Caki2 (cell line): ENCODE measurements at regions not wholly inside any gene's neighbourhood (a gene's known extent, or its start where the extent isn't known, plus 50 kb on each side); places are given as distances from the start of the nearest gene placed in this dataset.
"Not testable (repeated sequence)": the region's sequence is repeated elsewhere in the genome, so short reads cannot be mapped to it uniquely, and the experiment has no call there.

Experiments used
- DNase-seq: peaks from one replicate; pipeline ENCODE4 v3.0.0-alpha.2; 2015; ENCODE audit warnings: low read depth
- in situ Hi-C: cut with HindIII; loops from 2 replicates; pipeline ENCODE4 v1.10.0; 2016; ENCODE audit warnings: low sequenced_read_pairs, low pct_unique_long_range_greater_than_20kb, mixed read lengths

DNA sequence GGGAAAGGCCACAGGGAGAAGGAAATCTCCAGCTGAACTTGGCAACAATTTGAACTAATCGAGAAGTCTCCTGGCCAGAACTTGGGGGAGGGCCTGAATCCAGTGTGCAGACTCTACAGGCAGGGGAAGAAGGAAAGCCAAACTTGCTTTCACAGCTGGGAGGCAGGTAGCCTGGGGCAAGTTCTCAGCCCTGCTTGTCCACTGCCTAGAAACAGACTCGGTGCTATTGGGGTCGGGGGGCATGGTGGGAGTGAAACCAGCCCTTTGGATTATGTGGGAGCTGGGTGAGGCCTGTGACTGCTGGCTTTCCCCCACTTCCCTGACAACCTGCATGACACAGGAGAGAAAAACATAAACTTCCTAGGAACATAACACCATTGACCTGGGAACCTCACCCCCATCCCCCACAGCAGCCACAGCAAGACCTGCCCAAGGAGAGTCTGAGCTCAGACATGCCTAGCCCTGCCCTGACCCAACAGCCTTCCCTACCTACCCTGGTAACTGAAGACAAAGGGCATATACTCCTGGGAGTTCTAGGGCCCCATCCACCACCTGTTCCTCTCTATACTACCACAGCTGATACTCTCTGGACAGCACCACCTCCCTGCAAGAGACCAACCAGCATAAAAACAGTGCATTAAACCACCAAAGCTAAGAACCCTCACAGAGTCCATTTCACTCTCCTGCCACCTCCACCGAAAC lies 103.7 kb upstream of the MNS1 start:
- no peak for DNase-seq
- in situ Hi-C loops, result no loop called here

DNA sequence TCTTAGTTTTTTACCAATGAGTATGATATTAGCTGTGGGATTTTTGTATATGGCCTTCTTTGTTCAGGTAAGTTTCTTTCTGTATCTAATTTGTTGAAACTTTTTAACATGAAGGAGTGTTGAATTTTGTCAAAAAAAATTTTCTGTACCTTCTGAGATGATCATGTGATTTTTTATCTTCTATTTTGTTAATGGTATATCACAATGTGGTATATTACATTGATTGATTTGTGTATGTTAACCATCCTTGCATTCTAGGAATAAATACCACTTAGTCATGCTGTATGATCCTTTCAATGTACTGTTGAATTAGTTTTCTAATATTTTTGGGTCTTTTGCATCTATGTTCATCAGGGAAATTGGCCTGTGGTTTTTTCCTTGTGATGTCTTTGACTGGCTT lies 92.5 kb upstream of the MNS1 start:
- in situ Hi-C loops, result no loop called here

DNA sequence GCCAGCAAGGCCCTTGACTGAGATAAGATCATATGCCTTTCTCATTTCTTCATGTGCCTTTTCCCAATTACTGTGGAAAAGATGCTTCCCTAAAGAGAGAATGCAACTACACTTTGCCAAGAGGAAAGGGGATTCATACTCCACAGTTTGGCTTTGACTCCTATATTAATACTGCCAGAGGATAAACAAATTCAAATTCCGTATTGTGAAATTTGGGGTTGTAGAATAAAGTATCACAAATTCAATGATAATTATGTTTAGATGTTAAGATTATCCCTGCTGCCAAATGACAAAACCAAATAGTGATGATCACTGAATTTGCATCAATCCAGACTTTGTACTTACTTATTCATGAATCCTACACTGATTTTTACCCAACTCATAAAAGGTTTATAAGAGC lies 88.5 kb upstream of the MNS1 start:
- no peak for DNase-seq
- in situ Hi-C loops, result no loop called here

More for the DNA sequence above, 92.5 kb upstream of the MNS1 start:
- no peak for DNase-seq

DNA sequence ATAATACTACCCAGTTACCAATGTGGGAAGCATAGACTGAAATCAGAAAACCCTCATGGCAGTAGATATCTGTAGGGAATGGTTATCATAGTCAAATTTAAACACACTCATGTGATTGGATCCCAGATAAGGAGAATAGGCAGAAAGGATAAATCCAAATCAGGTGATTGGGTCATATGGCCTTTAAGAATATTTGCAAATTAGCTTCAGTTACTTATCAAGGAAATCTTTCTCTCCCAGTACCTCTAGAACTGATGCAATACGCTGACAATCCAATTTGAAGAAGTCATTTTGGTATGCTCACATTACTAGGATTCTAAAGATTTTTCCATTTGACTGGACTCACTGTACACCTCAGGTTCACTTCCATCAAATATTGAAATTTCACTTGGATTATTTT lies 87.7 kb upstream of the MNS1 start:
- in situ Hi-C loops, result no loop called here
- no peak for DNase-seq

DNA sequence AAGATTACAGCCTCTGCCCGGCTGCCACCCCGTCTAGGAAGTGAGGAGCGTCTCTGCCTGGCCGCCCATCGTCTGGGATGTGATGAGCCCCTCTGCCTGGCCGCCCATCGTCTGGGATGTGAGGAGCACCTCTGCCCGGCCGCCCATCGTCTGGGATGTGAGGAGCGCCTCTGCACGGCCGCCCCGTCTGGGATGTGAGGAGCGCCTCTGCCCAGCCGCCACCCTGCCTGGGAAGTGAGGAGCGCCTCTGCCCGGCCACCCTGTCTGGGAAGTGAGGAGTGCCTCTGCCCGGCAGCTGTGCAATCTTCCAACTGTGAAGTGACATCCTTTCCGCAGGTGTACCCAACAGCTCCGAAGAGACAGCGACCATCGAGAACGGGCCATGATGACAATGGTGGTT lies 75.6 kb upstream of the MNS1 start:
- in situ Hi-C loops, DNase-seq: not testable (repeated sequence)

DNA sequence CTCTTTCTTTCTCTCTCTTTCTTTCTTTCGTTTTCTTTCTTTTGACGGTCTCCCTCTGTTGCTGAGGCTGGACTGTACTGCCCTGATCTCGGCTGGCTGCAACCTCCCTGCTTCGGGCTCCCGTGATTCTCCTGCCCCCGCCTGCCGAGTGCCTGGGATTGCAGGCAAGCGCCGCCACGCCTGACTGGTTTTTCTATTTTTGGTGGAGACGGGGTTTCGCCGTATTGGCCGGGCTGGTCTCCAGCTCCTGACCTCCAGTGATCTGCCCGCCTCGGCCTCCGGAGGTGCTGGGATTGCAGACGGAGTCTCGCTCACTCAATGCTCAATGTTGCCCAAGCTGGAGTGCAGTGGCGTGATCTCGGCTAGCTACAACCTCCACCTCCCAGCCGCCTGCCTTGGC lies 75.2 kb upstream of the MNS1 start:
- in situ Hi-C loops, DNase-seq: not testable (repeated sequence)

DNA sequence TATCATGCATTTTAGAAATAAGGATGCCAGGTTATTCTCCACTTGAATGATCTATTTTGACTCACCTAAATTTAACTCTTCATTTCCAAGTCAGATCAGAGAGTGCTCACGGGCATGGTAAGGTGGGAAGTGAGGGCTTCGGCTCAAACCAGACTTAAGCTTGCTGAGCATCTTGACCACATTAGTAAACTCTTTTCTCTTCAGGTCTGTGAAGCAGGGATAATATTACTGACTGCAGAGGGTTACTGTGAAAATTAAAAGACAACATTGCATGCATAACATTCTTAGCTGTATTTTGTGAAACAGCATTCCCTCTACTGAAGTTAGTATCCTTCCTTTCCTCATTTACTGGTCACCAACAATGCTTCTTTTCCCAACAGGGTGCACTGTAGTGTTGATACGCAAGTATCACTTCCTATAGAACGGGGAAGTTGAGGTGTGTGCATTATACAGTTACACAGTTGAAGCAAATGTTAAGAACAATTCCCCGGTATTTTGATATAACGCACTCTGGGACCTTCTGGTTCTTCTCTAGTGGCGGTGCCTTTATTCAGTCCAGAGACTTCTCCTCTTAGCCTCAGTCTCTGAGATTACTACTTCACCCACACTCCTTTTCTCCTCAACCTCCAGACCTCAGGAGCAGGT lies 74.1 kb upstream of the MNS1 start:
- DNase-seq, result no peak
- in situ Hi-C loops, result no loop called here

DNA sequence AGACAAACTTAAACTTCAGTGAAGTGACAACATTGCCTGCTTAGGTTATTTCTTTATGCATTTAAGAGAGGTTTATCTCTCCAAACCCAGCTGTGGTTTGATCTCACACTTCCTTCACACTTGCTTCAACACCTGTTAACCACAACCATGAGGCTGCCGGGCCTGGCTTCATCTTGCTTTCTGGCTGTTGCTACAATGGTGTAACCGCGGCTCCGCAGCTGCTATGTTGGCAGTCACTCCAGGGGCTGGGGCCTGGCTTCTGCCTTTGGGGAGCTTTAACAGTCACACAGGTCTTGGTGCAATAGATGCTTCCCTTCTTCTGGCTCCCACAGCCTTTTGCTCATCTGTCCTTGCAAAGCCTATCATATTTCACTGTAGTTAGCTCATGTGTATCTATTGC lies 72.9 kb upstream of the MNS1 start:
- no peak for DNase-seq

DNA sequence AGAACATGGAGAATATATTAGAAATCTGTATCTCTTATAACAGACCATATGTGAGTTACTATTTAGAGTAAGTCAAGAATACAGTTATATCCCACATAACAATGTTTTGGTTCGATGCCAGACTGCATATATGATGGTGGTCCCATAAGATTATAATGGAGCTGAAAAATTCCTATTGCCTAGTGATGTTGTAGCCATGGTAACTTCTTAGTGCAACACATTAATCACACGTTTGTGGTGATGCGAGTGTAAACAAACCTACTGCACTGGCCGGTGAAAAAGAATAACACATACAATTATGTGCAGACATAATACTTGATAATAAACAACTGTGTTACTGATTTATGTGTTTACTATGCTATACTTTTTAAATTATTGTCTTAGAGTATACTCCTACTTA lies 69.8 kb upstream of the MNS1 start:
- no peak for DNase-seq
- in situ Hi-C loops, result no loop called here

More for the DNA sequence above, 72.9 kb upstream of the MNS1 start:
- in situ Hi-C loops, result no loop called here

DNA sequence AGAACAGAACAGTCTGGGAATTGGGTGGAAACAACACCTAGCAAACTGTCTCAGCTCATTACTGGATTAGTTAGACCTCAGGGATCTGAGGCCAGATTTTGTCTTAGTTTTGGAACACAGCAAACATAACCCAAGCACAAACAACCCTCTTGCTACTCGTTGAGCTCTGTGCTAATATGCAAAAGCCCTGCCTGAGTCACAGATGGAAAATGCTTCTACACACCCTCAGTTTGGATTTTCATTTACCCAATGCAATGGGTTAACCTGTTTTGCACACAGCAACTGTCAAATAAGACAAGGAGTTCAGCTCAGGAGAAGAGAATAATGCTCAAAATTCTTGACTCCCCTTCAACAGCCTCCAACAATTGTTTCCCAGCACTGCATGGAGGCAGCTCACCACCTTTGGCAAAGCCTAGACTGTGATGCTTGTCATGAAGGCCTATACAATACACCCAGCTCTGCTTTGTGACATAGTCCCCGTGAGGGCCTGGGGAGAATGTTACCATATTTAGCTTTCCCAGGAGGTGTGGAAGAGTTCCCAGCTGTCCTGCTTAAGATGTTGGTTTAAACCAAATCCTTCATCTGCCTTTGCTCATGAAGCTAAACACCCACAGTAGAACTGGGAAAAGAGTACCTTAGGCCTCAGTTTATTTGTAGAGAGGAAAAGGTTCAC lies 68.9 kb upstream of the MNS1 start:
- in situ Hi-C loops, result no loop called here
- no peak for DNase-seq

DNA sequence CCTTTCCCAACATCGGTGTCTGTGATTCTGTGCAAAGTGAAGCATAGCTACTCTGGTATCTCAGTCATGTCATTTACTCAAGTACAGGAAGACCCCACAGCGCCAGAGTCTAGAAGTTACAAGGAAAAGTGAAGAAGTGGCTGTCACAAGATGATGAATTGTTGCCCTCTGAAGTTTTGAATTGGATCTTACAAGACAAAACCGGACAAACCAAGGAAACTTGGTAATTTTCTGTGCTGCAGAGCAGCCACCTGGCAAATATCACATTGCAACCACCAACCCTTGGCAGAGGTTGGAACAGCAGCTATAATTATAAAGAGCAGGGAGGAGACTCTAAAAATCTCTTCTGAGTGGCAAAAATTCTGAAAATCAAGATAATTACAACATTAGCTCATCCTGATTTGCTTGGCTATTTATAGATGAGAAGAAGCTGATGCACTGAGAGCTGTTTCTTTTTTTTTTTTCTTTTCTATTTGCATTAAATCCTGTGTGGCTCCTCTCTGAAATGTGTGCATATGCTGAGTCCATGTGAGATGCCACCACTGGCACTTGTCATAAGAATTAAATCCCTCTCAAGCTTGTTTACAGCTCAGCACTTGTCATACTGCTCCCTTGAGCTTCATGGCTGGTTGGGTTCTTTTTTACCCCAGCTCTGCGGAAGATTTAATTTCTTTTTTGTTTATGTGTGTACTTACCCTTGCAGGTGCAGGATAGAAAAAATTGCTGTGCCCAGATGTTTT lies 68.0 kb upstream of the MNS1 start:
- DNase-seq, result no peak
- in situ Hi-C loops, result no loop called here

DNA sequence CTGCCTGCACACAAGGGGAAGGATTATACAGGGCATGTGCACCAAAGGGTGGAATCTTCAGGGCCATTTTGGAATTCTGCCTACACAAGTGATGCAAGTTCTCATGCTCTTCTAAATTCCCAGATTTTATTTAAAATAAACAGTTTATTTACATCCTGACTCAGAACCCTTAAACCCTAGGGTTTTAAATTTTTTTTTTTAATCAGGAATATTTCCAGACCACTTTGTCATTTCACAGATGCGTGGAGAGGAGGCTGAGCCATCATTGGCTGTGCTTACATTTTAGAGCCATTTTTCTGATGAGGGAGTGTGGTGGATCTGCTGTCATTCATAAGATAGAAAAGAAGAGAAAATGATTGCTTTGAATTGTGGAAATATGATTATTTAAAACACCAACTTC lies 65.2 kb upstream of the MNS1 start:
- in situ Hi-C loops, result no loop called here
- DNase-seq, result no peak

DNA sequence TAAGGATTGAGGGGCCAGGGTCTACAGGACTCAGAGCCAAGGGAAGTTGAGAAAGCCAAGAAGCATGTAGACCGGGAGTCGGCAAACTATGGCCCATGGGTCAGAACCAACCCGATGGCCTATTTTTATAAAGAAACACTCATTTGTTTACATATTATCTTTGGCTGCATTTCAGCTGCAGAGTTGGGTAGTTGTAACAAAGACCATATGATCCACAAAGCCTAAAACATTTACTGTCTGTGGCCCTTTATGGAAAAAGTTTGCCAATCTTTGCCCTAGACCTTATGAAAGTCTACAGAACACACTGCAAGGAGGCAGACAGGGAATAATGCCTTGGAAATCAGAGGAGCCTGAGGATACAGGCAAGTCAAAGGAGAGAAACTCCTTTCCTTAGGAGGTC lies 63.2 kb upstream of the MNS1 start:
- DNase-seq, result no peak
- in situ Hi-C loops, result no loop called here

DNA sequence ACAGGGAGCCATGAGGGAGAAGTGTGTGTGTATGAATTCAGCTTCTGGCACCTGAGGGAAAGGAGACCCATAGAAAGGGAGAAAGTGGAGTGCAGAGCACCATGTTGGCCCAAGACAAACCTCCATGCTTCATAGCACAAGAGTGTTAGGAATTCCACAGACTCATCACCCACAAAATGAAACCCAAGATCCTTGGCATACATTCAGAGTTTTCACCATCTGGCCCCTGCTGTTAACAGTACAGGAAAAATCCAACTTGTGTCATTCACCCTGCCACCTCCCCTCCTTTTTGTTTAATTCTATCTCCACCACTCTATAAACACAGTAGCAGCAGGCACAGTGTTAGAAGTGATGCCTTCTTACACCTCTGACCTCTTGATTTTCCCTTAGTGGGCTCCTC lies 60.0 kb upstream of the MNS1 start:
- peak; percentile 5 for DNase-seq
- in situ Hi-C loops, result no loop called here

DNA sequence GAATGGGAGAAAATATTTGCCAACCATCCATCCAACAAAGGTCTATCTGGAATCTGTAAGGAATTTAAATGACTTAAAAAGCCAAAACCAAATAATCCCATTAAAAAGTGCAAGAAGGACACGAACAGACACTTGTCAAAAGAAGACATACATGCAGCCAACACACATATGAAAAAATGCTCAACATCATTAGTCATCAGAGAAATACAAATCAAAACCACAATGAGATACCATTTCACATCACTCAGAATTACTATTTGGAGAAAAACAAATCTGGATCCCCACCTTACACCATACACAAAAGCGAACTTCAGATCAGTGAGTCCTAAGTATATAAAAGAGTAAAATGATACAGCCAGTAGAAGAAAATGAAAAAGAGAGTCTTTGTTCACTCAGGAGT lies 58.6 kb upstream of the MNS1 start:
- DNase-seq, result no peak
- in situ Hi-C loops, result no loop called here

DNA sequence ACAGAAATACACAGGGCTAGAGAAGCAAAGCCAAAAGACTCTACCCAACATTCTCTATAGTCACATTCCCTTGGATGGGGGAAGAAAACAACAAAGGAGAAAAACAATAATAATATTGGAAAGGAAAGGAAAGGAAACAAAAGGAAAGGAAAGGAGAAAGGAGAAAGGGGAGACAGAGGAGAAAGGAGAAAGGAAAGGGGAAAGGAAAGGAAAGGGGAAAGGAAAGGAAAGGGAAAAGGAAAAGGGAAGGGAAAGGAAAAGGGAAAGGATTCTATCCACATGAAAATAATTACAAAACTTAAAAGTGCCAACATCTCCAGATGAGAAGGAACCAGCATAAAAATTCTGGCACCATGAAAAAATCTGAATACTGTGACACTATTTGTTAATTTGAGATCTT lies 54.1 kb upstream of the MNS1 start:
- in situ Hi-C loops, result no loop called here
- DNase-seq, result no peak
